Suppressor macrophage treated with lipopolysaccharide for 4 hours (primary cell): ENCODE measurements at regions not wholly inside any gene's neighbourhood (a gene's known extent, or its start where the extent isn't known, plus 50 kb on each side); places are given as distances from the start of the nearest gene placed in this dataset.

Experiments
- DNase-seq: peaks from one replicate; pipeline ENCODE4 v3.0.0-alpha.2; 2020

DNA sequence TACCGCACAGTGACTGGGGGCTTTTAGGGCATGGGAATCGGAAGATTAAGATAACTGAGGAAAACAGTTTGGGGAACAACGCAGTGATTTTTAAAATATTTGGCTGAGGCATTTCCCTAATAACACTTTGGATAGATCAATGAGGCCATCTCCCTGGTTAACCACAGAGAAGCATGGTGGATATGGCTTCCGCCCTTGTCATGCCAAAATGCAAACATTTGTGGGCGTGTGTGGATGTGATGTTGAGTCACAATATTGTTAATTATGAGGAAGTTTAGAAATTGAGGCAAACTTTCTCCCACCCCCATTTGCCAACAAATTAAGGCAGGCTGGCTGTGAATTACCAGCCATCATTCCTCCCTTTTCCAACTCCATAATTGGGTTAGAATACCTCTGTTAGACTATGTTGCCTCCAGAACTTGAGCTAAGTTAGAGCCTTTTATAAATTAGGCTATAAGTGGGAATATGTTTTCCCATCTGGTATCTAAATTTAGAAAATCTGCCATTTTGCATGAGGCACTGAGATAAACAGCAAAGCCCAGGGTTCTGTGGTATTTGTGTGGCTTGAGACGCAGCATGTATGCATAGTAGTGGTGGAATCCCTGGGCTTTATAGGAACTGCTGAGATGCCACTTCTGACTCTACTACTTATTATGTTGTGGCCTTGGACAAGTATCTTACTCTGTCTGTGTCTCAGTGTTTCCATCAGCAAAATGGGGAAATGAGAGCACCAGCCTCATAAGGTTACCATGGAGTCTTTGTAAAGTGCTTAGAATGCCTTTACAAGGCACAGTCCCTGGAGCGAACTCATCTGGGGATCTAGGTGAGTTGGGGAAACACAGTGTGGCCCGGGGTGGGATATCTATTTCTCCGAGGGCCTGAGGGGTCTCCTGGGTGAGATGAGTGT lies 154.6 kb downstream of the C1orf94 start:
- no peak for DNase-seq

DNA sequence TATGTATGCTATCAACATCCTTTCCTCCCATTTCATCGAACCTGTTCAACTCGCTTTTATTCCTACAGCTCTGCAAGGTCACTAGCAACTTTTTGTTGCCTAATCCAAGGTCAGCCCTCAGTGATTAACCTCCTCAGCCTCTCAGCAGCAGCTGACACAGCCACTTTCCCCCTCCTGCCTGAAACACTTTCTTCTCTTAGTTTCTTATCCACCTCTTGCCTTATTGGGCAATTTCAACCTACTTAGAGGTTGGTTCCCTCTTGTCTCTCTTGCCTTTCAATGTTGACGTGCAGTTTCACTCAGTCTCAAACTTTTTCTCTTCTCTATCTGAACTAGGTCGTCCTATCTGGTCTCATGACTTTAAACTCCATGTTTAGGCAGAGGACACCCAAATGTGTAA lies 156.3 kb downstream of the C1orf94 start:
- no peak for DNase-seq

DNA sequence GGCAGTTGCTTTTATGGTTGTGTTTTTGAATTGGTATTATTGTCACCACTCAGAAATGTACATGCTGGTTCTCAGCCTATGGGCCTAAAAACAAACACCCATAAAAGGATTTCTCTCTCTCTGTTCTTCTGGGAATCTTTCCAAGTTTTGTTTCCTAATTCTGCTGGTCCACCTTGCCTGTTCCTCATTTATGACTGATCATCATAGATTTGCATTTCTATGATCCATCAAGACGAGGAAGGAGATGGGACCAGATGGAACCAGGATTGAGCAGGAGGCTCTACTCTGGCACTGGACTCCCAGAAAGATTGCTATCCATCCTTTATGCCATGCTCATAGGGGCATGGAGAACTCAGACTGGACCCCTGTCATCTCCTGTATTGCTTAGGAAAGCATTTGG lies 162.2 kb downstream of the C1orf94 start:
- no peak for DNase-seq

- DNase-seq, result no peak
Observed at GRCh38 chr1:34341896-34342295, 165.2 kb downstream of the C1orf94 start.

GRCh38 chr1:34342334-34342733 lies 165.6 kb downstream of the C1orf94 start:
- no peak for DNase-seq

- no peak for DNase-seq
Observed at GRCh38 chr1:34346128-34346527, 169.4 kb downstream of the C1orf94 start.

GRCh38 chr1:34353409-34353808 lies 176.7 kb downstream of the C1orf94 start:
- DNase-seq, result no peak

- DNase-seq, result no peak
Observed at GRCh38 chr1:34354367-34354766, 177.7 kb downstream of the C1orf94 start.

GRCh38 chr1:34356853-34357252 lies 180.1 kb downstream of the C1orf94 start:
- DNase-seq, result no peak

DNA sequence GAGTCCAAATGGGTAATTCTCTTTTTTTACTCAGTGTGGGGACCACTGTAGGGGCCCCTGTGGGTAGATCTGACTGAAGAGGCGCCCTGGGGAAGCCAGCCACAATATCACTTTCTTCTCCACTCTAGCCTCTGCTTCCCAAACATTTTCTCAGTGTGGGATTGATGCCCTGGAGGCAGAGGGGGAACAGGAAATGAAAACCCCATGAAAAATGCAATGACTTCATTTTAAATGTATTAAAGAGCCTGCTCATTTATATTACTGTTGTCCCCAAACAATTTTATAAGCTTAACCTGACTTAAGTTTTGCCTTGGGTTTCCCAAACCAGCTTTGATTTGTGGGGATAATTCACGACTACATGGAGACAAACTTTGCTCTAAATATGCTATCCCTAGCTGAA lies 181.9 kb downstream of the C1orf94 start:
- no peak for DNase-seq

- no peak for DNase-seq
Observed at GRCh38 chr1:34359411-34359810, 182.7 kb downstream of the C1orf94 start.

- DNase-seq, result no peak
Observed at GRCh38 chr1:34360574-34360973, 183.9 kb downstream of the C1orf94 start.

- no peak for DNase-seq
Observed at GRCh38 chr1:34361121-34361520, 184.4 kb downstream of the C1orf94 start.

- no peak for DNase-seq
Observed at GRCh38 chr1:34361781-34362357, 185.2 kb downstream of the C1orf94 start.

GRCh38 chr1:34362949-34363348 lies 186.2 kb downstream of the C1orf94 start:
- DNase-seq, result no peak

DNA sequence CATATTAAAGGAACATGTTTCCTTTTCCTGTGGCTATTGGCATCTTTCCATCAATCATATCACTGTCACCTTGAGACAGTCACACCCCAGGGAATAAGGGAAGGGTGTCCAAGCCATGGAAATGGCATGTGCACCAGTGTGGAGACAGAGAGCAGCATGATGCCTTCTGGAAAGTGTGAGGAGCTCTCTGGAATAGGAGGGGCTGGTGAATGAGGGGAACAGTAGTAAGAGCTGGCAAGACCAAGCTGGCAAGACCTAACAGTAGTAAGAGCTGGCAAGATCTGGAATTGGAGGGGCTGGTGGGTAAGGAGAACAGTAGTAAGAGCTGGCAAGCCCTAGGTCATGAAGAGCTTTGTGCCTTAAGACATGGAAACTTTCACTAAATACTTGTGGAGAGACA lies 186.7 kb downstream of the C1orf94 start:
- no peak for DNase-seq

DNA sequence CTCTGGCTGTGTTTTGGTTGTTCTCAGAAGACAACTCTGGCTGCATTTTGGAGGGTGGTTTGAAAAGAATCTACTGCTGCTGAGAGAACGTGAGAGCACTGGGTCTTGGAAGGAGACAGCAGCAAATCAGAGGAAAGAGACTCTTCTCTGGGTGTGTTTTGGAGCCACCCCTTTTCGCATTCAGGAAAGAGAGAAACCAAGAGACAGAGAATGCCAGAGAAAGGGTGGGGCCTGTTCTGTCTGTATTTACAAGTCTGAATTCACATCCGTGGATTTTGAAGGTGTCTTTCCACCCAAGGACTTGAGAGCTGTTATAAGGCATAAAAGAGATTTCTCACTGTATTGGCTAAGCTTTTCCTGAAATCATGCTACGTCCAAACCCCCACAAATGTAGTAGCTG lies 187.2 kb downstream of the C1orf94 start:
- DNase-seq, result no peak

GRCh38 chr1:34364376-34364775 lies 187.7 kb downstream of the C1orf94 start:
- no peak for DNase-seq

DNA sequence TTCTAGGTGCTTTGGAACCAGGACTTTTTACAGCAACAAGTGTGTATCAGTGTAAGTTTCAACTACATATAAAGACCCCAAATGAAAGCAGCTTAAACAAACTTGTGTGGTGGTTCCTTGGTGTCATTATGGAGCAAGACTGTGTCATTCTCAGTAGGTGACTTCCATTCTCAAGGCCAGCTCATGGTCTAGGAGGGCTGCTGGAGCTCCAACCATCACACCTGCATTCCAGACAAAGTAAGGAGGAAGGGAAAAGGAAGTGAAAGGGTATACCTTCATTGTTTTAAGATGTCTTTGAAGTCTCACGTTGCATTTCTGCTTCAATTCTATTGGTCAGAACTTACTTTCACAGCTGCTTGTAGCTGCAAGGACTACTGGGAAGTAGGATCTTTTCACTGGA lies 188.6 kb downstream of the C1orf94 start:
- DNase-seq, result no peak

DNA sequence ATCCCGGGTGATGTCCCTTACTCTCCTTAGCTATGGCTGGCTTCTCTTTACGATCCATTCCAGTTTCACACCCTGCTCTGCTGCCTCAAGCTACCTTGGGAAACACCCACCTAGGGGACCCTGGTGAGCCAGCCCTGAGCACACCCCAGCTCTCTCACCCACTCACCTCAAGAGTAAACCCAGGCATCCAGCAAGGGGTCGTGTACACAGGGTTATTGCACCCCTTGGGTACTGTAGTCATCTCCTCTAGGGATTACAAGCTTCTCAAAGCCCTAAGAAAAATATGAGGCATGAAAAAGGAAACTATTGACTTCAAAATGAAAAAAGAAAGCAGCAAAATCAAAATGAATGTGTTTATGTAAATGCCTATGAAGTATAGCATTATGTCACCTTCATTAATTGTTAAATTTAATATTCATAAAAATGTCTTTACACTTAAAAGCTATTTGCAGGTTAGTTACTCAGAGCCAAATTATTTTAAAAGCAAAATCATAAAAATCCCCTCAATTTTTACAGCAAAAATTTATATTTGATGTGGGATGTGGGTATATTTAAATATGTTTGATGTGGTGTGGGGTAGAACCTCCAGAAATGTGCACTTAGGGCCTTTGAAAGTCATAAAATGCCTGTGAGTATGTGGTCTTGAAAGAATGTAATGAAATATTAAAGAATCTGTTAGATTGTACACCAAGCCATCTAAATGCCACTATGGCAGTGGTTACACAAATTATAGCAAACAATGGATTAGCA lies 190.3 kb downstream of the C1orf94 start:
- no peak for DNase-seq

- DNase-seq, result no peak
Observed at GRCh38 chr1:34367954-34368353, 191.2 kb downstream of the C1orf94 start.

DNA sequence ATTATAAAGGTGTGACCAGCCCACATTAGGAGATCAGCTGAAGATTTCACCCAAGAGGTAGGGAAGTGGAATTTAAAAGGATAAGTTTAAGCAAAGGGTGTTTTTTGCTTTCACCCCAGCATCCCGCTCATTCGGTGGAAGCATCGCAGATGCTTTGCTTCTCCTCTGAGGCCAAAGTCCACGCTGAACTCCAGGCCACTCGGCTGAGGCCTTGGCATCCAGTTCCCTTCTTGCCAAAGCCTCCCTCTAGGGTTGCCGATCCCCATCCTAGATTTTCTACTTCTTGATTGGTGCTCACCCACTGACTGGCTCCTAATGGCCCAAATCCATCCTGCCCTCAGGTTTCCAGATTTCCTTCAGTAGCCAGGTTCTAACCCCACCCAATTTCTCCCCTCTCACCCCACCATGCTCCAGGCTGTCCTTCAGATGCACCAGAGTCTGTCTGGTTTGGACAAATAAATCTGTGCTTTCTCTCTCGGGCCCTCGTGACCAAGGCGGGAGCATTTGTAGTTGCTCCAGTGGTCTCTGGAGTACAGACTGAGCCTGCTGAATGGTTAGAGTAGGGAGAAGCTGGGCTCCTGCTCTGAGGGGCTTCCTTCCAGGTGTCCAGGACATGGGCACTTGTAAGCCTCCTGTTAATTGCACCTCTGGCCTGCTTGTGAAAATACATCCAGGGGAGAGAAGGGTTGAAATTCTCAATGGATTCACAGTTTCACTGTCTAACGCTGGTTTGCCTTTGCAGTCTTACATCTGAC lies 193.2 kb downstream of the C1orf94 start:
- DNase-seq, result no peak

- DNase-seq, result no peak
Observed at GRCh38 chr1:34370748-34371147, 194.0 kb downstream of the C1orf94 start.
